OCI-LY1 (cell line): ENCODE measurements at regions not wholly inside any gene's neighbourhood (a gene's known extent, or its start where the extent isn't known, plus 50 kb on each side); places are given as distances from the start of the nearest gene placed in this dataset.

Source experiments
- EZH2 ChIP-seq: fragments of 200-600 bp; sonication (generic), shearing (Covaris generic); IDR thresholded peaks from 2 replicates; pipeline ENCODE4 v1.8.0; 2017; ENCODE audit warnings: borderline replicate concordance, mixed run types, mild to moderate bottlenecking, antibody characterized with exemption, low read length, moderate library complexity, mixed read lengths
- TF ChIP-seq, protein P1 (sequence below): fragments of 200-600 bp; sonication (generic), shearing (Covaris generic); IDR thresholded peaks from 2 replicates; pipeline ENCODE4 v1.5.1; 2017; ENCODE audit warnings: mild to moderate bottlenecking, antibody characterized with exemption, low read length, moderate library complexity, mixed read lengths

DNA sequence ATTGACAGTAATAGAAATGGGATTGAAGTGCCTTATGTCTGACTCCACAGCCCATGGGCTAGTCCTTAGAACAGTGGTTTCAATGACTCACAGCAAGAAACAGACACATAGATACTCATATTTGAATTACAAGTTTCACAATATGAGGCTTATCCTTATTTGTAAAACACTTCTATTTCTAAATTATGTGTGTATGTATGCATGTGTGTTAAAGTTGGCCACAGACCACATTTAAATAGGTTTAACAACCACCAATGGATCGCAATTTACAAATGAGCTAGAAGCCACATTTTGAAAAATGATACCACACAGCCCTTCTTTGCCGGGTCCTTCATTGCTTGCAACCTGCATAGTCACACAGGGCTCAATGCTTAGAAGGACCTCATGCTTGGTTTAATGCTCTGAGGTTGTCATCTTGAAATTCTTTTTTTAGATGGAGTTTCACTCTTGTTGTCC is 157.8 kb upstream of the PREP start:
- TF ChIP-seq, protein P1, sequence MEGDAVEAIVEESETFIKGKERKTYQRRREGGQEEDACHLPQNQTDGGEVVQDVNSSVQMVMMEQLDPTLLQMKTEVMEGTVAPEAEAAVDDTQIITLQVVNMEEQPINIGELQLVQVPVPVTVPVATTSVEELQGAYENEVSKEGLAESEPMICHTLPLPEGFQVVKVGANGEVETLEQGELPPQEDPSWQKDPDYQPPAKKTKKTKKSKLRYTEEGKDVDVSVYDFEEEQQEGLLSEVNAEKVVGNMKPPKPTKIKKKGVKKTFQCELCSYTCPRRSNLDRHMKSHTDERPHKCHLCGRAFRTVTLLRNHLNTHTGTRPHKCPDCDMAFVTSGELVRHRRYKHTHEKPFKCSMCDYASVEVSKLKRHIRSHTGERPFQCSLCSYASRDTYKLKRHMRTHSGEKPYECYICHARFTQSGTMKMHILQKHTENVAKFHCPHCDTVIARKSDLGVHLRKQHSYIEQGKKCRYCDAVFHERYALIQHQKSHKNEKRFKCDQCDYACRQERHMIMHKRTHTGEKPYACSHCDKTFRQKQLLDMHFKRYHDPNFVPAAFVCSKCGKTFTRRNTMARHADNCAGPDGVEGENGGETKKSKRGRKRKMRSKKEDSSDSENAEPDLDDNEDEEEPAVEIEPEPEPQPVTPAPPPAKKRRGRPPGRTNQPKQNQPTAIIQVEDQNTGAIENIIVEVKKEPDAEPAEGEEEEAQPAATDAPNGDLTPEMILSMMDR, result no peak
- TF ChIP-seq EZH2, result no peak
